Neural cell (in vitro differentiated cells): ENCODE measurements at regions not wholly inside any gene's neighbourhood (a gene's known extent, or its start where the extent isn't known, plus 50 kb on each side); places are given as distances from the start of the nearest gene placed in this dataset.

Experiments used
- H2AFZ ChIP-seq: fragments of 200-600, 300-800 bp; sonication (generic), shearing (Covaris generic); 2 replicates; pipeline ENCODE4 v1.6.0; 2014; ENCODE audit warnings: low read depth, mild to moderate bottlenecking, antibody characterized with exemption, low read length, moderate library complexity
- H3F3A ChIP-seq: fragments of 200-600 bp; shearing (Covaris generic); 2 replicates; pipeline ENCODE4 v1.6.1; 2016; ENCODE audit warnings: mild to moderate bottlenecking, moderate library complexity, mixed read lengths, antibody characterized with exemption, low read length; ENCODE audit not compliant: insufficient read depth, poor library complexity, severe bottlenecking
- H3K27ac ChIP-seq: fragments of 200-600, 300-800 bp; sonication (generic), shearing (Covaris generic); 2 replicates; pipeline ENCODE4 v1.5.1; 2014; ENCODE audit warnings: mild to moderate bottlenecking, low read length, moderate library complexity
- H3K27me3 ChIP-seq: fragments of 300-800, 200-600 bp; sonication (generic), shearing (Covaris generic); 2 replicates; pipeline ENCODE4 v1.6.0; 2014; ENCODE audit warnings: mild to moderate bottlenecking, low read depth, low read length, moderate library complexity; ENCODE audit not compliant: insufficient read depth
- H3K36me3 ChIP-seq: fragments of 300-800, 200-600 bp; sonication (generic), shearing (Covaris generic); 2 replicates; pipeline ENCODE4 v1.5.1; 2014; ENCODE audit warnings: mild to moderate bottlenecking, antibody characterized with exemption, low read length, moderate library complexity; ENCODE audit not compliant: insufficient read depth
- H3K4me2 ChIP-seq: fragments of 300-800, 200-600 bp; sonication (generic), shearing (Covaris generic); 2 replicates; pipeline ENCODE4 v1.6.0; 2014; ENCODE audit warnings: mild to moderate bottlenecking, low read length
- H3K4me3 ChIP-seq: fragments of 300-800, 200-600 bp; sonication (generic), shearing (Covaris generic); 2 replicates; pipeline ENCODE4 v1.5.1; 2014; ENCODE audit warnings: mild to moderate bottlenecking, low read length, moderate library complexity
- H3K79me2 ChIP-seq: fragments of 200-600 bp; shearing (Covaris generic); replicated peaks from 2 replicates; pipeline ENCODE4 v1.6.0; 2014; ENCODE audit warnings: mild to moderate bottlenecking, low read length, moderate library complexity; ENCODE audit not compliant: insufficient read depth
- H3K9ac ChIP-seq: fragments of 300-800, 200-600 bp; sonication (generic), shearing (Covaris generic); 2 replicates; pipeline ENCODE4 v1.6.1; 2016; ENCODE audit warnings: mild to moderate bottlenecking, low read length, mixed read lengths
- H3K9me2 ChIP-seq: fragments of 200-600 bp; shearing (Covaris generic); 2 replicates; pipeline ENCODE4 v1.6.1; 2016; ENCODE audit warnings: mild to moderate bottlenecking, low read length, mixed read lengths; ENCODE audit not compliant: insufficient read depth
- H3K9me3 ChIP-seq: fragments of 200-600, 300-800 bp; sonication (generic), shearing (Covaris generic); 2 replicates; pipeline ENCODE4 v1.6.1; 2016; ENCODE audit warnings: mild to moderate bottlenecking, mixed run types, low read length, moderate library complexity, mixed read lengths
- H4K20me1 ChIP-seq: fragments of 200-600 bp; shearing (Covaris generic); 2 replicates; pipeline ENCODE4 v1.6.1; 2016; ENCODE audit warnings: mild to moderate bottlenecking, mixed run types; ENCODE audit not compliant: insufficient read depth
- EP300 ChIP-seq: fragments of 450-650 bp; conservative IDR thresholded peaks from 2 replicates; pipeline ENCODE4 v1.6.1; 2014; ENCODE audit warnings: antibody characterized with exemption, mild to moderate bottlenecking, moderate library complexity; ENCODE audit not compliant: poor library complexity, severe bottlenecking
- EZH2 ChIP-seq: fragments of 200-600, 300-800 bp; shearing (Covaris generic), sonication (generic); IDR thresholded peaks from 2 replicates; pipeline ENCODE4 v1.6.1; 2014; ENCODE audit warnings: antibody characterized with exemption, low read length, borderline replicate concordance, mild to moderate bottlenecking; ENCODE audit not compliant: insufficient read depth, poor library complexity, severe bottlenecking
- MXI1 ChIP-seq: fragments of 450-650 bp; conservative IDR thresholded peaks from 2 replicates; pipeline ENCODE4 v1.6.1; 2014; ENCODE audit warnings: antibody characterized with exemption, mild to moderate bottlenecking; ENCODE audit not compliant: poor library complexity, severe bottlenecking
- POLR2AphosphoS5 ChIP-seq: IDR thresholded peaks from 2 replicates; pipeline ENCODE4 v1.6.1; 2012
- RAD21 ChIP-seq: fragments of 450-650 bp; conservative IDR thresholded peaks from 2 replicates; pipeline ENCODE4 v1.6.1; 2014; ENCODE audit warnings: antibody characterized with exemption, mild to moderate bottlenecking, moderate library complexity
- SMC3 ChIP-seq: fragments of 450-650 bp; conservative IDR thresholded peaks from 2 replicates; pipeline ENCODE4 v1.6.1; 2014; ENCODE audit warnings: antibody characterized with exemption, mild to moderate bottlenecking, moderate library complexity; ENCODE audit not compliant: poor library complexity
- TF ChIP-seq, protein P1 (sequence below): fragments of 450-650 bp; IDR thresholded peaks from 2 replicates; pipeline ENCODE4 v1.5.1; 2014; ENCODE audit warnings: antibody characterized with exemption, mild to moderate bottlenecking, moderate library complexity; ENCODE audit not compliant: poor library complexity, severe bottlenecking
- TF ChIP-seq, protein P2 (sequence below): IDR thresholded peaks from 2 replicates; pipeline ENCODE4 v1.6.1; 2012; ENCODE audit warnings: borderline replicate concordance

DNA sequence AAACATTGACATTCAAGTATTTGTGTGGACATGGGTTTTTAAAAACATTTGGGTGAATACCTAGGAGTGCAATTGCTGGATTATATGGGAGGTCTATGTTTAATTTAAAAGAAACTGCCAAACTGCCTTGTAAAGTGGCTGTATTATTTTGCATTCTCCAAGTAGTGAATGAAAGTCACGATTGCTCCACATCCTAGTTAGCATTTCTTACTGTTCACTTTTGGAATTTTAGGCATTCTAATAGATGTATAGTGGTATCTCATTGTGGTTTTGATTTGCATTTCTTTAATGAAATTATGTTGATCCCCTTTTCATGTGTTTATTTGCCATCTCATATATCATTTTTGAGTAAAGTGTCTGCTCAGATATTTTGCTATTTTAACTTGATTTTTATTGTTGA is 159.5 kb downstream of the FOXG1 start:
- no peak overlapping the region for H2AFZ ChIP-seq
- no peak overlapping the region for H3K4me2 ChIP-seq
- no peaks in the 10 kb centered on the region for H3F3A ChIP-seq
- no peaks in the 10 kb centered on the region for H3K9me2 ChIP-seq
- H3K9ac ChIP-seq: no peak overlapping the region
- no peaks in the 10 kb centered on the region for H3K36me3 ChIP-seq
- TF ChIP-seq, protein P1, sequence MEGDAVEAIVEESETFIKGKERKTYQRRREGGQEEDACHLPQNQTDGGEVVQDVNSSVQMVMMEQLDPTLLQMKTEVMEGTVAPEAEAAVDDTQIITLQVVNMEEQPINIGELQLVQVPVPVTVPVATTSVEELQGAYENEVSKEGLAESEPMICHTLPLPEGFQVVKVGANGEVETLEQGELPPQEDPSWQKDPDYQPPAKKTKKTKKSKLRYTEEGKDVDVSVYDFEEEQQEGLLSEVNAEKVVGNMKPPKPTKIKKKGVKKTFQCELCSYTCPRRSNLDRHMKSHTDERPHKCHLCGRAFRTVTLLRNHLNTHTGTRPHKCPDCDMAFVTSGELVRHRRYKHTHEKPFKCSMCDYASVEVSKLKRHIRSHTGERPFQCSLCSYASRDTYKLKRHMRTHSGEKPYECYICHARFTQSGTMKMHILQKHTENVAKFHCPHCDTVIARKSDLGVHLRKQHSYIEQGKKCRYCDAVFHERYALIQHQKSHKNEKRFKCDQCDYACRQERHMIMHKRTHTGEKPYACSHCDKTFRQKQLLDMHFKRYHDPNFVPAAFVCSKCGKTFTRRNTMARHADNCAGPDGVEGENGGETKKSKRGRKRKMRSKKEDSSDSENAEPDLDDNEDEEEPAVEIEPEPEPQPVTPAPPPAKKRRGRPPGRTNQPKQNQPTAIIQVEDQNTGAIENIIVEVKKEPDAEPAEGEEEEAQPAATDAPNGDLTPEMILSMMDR: no peak
- no peak overlapping the region for H3K4me3 ChIP-seq
- H3K79me2 ChIP-seq: no peaks in the 10 kb centered on the region
- H3K27me3 ChIP-seq: no peaks in the 10 kb centered on the region
- no peak overlapping the region for H3K27ac ChIP-seq
- H3K9me3 ChIP-seq: no peaks in the 10 kb centered on the region
- no peaks in the 10 kb centered on the region for H4K20me1 ChIP-seq

DNA sequence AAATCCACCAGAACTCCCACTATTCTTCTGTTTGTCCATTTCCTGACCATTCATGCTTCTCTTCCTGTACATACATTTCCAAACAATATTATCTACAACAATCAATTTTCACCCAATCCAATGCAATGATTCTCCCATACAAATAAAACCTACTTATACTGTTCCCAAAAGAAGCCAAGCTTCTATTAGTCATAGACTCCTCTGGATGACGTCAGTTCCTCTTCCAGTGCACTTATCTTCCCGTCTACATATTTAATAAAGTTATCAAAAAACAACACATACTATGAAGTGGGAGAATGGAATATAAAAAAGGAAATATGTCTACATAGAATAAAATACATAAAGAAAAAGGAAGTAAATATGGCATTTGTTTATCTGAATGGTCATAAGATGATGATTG is 165.4 kb downstream of the FOXG1 start:
- no peak overlapping the region for H2AFZ ChIP-seq
- H3K79me2 ChIP-seq: no peaks in the 10 kb centered on the region
- no peaks in the 10 kb centered on the region for H3K9me2 ChIP-seq
- H3K27me3 ChIP-seq: no peaks in the 10 kb centered on the region
- TF ChIP-seq RAD21: no peak
- TF ChIP-seq, protein P2, sequence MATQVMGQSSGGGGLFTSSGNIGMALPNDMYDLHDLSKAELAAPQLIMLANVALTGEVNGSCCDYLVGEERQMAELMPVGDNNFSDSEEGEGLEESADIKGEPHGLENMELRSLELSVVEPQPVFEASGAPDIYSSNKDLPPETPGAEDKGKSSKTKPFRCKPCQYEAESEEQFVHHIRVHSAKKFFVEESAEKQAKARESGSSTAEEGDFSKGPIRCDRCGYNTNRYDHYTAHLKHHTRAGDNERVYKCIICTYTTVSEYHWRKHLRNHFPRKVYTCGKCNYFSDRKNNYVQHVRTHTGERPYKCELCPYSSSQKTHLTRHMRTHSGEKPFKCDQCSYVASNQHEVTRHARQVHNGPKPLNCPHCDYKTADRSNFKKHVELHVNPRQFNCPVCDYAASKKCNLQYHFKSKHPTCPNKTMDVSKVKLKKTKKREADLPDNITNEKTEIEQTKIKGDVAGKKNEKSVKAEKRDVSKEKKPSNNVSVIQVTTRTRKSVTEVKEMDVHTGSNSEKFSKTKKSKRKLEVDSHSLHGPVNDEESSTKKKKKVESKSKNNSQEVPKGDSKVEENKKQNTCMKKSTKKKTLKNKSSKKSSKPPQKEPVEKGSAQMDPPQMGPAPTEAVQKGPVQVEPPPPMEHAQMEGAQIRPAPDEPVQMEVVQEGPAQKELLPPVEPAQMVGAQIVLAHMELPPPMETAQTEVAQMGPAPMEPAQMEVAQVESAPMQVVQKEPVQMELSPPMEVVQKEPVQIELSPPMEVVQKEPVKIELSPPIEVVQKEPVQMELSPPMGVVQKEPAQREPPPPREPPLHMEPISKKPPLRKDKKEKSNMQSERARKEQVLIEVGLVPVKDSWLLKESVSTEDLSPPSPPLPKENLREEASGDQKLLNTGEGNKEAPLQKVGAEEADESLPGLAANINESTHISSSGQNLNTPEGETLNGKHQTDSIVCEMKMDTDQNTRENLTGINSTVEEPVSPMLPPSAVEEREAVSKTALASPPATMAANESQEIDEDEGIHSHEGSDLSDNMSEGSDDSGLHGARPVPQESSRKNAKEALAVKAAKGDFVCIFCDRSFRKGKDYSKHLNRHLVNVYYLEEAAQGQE: no peak
- TF ChIP-seq, protein P1: no peak
- no peak for TF ChIP-seq MXI1
- no peak for TF ChIP-seq POLR2AphosphoS5
- H3K4me2 ChIP-seq: no peak overlapping the region
- no peak overlapping the region for H3K4me3 ChIP-seq
- no peak overlapping the region for H3K27ac ChIP-seq
- no peaks in the 10 kb centered on the region for H4K20me1 ChIP-seq
- H3K36me3 ChIP-seq: no peaks in the 10 kb centered on the region
- no peak overlapping the region for H3K9ac ChIP-seq
- H3K9me3 ChIP-seq: no peaks in the 10 kb centered on the region
- H3F3A ChIP-seq: no peaks in the 10 kb centered on the region

DNA sequence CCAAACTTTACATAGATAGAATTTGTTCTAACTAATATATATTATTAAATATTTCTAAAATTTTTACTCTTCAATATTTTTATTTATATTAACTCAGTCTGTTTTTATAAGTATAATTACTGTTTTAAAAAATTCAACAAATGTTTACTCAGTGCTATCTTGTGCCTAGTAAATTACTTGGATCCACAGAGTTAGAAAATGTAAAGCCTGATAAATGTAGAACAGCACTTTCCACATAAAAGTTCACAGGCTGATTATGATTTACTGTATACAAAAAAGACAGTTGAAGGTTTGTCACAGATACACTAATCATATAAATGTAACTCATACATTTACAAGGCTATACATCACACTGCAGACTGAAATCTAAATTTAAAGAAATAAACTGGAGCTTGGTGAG is 170.0 kb downstream of the FOXG1 start:
- no peak overlapping the region for H2AFZ ChIP-seq
- no peaks in the 10 kb centered on the region for H4K20me1 ChIP-seq
- H3F3A ChIP-seq: no peaks in the 10 kb centered on the region
- no peaks in the 10 kb centered on the region for H3K9me3 ChIP-seq
- H3K4me2 ChIP-seq: no peak overlapping the region
- H3K27ac ChIP-seq: no peak overlapping the region
- no peaks in the 10 kb centered on the region for H3K36me3 ChIP-seq
- H3K9ac ChIP-seq: no peak overlapping the region
- no peaks in the 10 kb centered on the region for H3K27me3 ChIP-seq
- H3K79me2 ChIP-seq: no peaks in the 10 kb centered on the region
- H3K9me2 ChIP-seq: no peaks in the 10 kb centered on the region
- TF ChIP-seq EP300 (no peak), RAD21 (no peak), SMC3 (no peak), EZH2 (no peak)
- TF ChIP-seq, protein P2: no peak
- no peak overlapping the region for H3K4me3 ChIP-seq
